GM12891 (cell line): ENCODE measurements at regions not wholly inside any gene's neighbourhood (a gene's known extent, or its start where the extent isn't known, plus 50 kb on each side); places are given as distances from the start of the nearest gene placed in this dataset.

Experiments used
- PAX5 ChIP-seq: IDR thresholded peaks from 2 replicates; pipeline ENCODE4 v1.6.1; 2011; ENCODE audit warnings: low read length, moderate library complexity, mild to moderate bottlenecking; ENCODE audit not compliant: insufficient read depth, severe bottlenecking
- POLR2A ChIP-seq: IDR thresholded peaks from 2 replicates; pipeline ENCODE4 v1.6.1; 2011; ENCODE audit warnings: low read depth, low read length, control low read depth
- POLR2AphosphoS5 ChIP-seq: IDR thresholded peaks from 2 replicates; pipeline ENCODE4 v1.6.1; 2011; ENCODE audit warnings: low read depth, low read length, control low read depth
- POU2F2 ChIP-seq: IDR thresholded peaks from 2 replicates; pipeline ENCODE4 v1.6.1; 2011; ENCODE audit warnings: low read depth, mild to moderate bottlenecking, control low read depth, low read length, moderate library complexity
- SPI1 ChIP-seq: IDR thresholded peaks from 2 replicates; pipeline ENCODE4 v1.6.1; 2011; ENCODE audit warnings: low read depth, low read length, control low read depth
- TAF1 ChIP-seq: IDR thresholded peaks from 2 replicates; pipeline ENCODE4 v1.6.1; 2011; ENCODE audit warnings: low read depth, low read length, control low read depth

DNA sequence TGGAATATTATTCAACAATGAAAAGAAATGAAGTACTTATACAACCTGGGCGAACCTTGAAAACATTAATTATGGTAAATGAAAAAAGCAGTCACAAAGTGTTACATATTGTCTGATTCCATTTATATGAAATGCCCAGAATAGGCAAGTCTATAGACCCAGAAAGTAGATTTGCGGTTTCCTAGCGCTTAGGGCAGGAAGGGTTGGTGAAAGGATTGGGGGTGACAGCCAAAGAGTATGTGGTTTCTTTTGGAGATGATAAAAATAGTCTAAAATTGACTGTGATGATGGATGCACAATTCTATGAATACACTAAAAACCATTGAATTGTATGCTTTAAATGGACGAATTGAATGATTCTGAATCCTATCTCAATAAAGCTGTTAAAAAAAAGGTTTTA is 55.8 kb downstream of the RESF1 start:
- TF ChIP-seq POLR2A (no peak), TAF1 (no peak), POLR2AphosphoS5 (no peak), POU2F2 (no peak), SPI1 (no peak), PAX5 (no peak)
